ENCODE measurements at regions not wholly inside any gene's neighbourhood (a gene's known extent, or its start where the extent isn't known, plus 50 kb on each side); places are given as distances from the start of the nearest gene placed in this dataset.

GRCh38 chr15:95405447-95405846 lies 925.1 kb upstream of the NR2F2 start:
- no peaks in the 10 kb centered on the region for H3K27me3 ChIP-seq (ENCODE audit: control insufficient read depth, insufficient read depth, low read length)
- no peak overlapping the region for H3K9ac ChIP-seq (ENCODE audit: low read depth, low read length)
- peak overlapping the region; percentile 18 for H3K4me2 ChIP-seq (ENCODE audit: low read length)
- H3K9me3 ChIP-seq (replicated peaks; ENCODE audit: low read length), result no peaks in the 10 kb centered on the region
- H3K36me3 ChIP-seq (ENCODE audit: insufficient read depth, low read length), result no peaks in the 10 kb centered on the region
- H3K4me3 ChIP-seq (ENCODE audit: low read length), result no peak overlapping the region
- peaks cover 11% of the 10 kb centered on the region for H3K4me1 ChIP-seq (ENCODE audit: control insufficient read depth, insufficient read depth, low read length)

DNA sequence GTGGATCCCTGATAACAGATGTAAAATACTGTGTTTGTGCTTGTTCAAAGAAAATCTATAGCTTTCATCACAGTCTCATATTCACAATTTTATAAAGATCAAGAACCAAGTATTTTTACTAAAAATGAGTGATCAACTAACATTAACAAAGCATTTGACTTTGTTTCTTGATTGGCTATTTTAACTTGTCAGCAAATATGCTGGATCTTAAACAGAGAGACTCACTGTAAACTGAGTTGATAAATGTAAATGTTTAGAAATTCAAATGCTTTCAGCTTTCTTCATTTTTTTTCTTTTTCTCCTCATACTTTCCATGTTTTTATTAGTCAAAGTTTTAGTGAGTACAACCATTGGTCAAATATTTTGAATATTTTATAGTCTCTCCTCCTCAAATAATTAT lies 923.0 kb upstream of the NR2F2 start:
- Histone ChIP-seq H3K9ac (ENCODE audit: low read depth, low read length) (no peak overlapping the region), H3K9me3 (replicated peaks; ENCODE audit: low read length) (no peaks in the 10 kb centered on the region), H3K36me3 (ENCODE audit: insufficient read depth, low read length) (no peaks in the 10 kb centered on the region), H3K4me2 (ENCODE audit: low read length) (no peak overlapping the region), H3K4me3 (ENCODE audit: low read length) (no peak overlapping the region), H3K4me1 (ENCODE audit: control insufficient read depth, insufficient read depth, low read length) (peaks cover 11% of the 10 kb centered on the region), H3K27me3 (ENCODE audit: control insufficient read depth, insufficient read depth, low read length) (no peaks in the 10 kb centered on the region)

DNA sequence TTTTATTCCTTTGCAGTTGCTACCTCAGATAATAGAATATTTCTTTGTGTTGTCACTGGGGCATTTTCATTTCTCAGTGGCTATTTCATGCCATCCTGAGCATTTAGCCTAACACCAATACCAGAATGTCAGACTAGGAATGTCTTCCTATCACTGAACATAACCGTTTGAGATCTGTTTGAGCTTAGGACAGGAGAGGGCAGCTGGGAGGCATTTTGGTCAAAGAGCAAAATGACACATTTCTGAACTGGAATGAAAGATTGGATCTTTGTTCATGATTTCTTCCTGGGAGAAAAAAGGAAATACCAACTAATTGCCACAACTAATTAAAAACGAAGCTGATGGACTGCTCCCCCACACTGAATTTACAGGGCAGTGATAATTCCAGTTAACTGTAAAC lies 921.3 kb upstream of the NR2F2 start:
- no peaks in the 10 kb centered on the region for H3K9me3 ChIP-seq (replicated peaks; ENCODE audit: low read length)
- no peaks in the 10 kb centered on the region for H3K27me3 ChIP-seq (ENCODE audit: control insufficient read depth, insufficient read depth, low read length)
- H3K4me3 ChIP-seq (ENCODE audit: low read length), result no peak overlapping the region
- H3K4me2 ChIP-seq (ENCODE audit: low read length), result no peak overlapping the region
- H3K4me1 ChIP-seq (ENCODE audit: control insufficient read depth, insufficient read depth, low read length), result peaks cover 11% of the 10 kb centered on the region
- H3K9ac ChIP-seq (ENCODE audit: low read depth, low read length), result no peak overlapping the region
- no peaks in the 10 kb centered on the region for H3K36me3 ChIP-seq (ENCODE audit: insufficient read depth, low read length)

DNA sequence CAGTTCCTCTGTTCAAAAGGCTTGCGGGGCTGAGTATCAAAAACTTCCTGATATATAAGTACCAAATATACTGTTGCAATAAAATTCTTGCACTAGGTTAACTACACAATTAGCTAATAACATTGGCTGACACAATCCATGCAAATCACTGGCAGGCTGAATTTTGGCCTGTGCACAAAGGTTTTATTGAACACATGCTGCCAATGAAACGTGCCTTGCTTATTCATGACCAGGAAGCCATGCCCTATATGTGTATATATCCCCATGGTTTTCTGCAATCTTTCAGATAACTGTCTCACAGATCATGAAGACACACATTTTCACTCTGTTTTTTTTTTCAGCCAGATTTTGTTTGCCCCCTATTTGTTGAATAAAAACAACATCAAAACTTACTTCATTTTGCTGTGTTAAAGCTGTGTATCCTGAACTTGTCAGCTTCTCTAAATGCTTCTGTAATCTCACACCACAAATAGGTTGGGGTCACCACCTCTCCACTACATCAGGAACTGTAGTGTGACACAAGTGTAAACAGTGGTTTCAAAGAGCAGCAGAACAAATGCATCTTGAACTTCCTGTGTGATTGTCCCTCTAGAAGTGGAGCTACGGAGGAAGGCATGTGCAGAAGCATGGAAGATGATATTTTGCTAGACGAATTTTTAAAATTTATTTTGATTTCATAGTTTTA lies 920.7 kb upstream of the NR2F2 start:
- no peaks in the 10 kb centered on the region for H3K9me3 ChIP-seq (replicated peaks; ENCODE audit: low read length)
- H3K36me3 ChIP-seq (ENCODE audit: insufficient read depth, low read length), result no peaks in the 10 kb centered on the region
- no peak overlapping the region for H3K4me2 ChIP-seq (ENCODE audit: low read length)
- no peak overlapping the region for H3K9ac ChIP-seq (ENCODE audit: low read depth, low read length)
- no peaks in the 10 kb centered on the region for H3K27me3 ChIP-seq (ENCODE audit: control insufficient read depth, insufficient read depth, low read length)
- no peak overlapping the region for H3K4me3 ChIP-seq (ENCODE audit: low read length)
- H3K4me1 ChIP-seq (ENCODE audit: control insufficient read depth, insufficient read depth, low read length), result peaks cover 11% of the 10 kb centered on the region

DNA sequence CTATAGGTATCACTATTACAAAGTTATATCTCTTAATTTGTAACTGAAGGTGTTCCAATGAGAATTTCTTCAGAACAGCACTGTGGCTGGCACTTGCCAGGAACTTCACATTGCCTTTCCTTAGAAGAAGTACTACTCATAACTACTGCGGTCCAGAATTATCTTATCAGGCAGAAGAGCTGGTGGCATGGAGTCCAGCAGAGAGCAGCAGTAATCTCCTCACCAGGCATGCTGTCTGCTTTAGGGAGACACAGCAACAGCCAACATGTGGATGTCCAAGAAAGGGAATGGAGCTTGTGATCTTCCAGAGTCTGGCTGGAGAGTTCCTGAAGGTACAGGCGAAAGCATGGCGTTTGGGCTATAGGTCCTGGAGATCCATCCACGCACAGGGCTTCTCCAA lies 919.7 kb upstream of the NR2F2 start:
- H3K9ac ChIP-seq (ENCODE audit: low read depth, low read length), result no peak overlapping the region
- no peaks in the 10 kb centered on the region for H3K9me3 ChIP-seq (replicated peaks; ENCODE audit: low read length)
- no peak overlapping the region for H3K4me3 ChIP-seq (ENCODE audit: low read length)
- H3K4me1 ChIP-seq (ENCODE audit: control insufficient read depth, insufficient read depth, low read length), result peaks cover 2% of the 10 kb centered on the region
- no peaks in the 10 kb centered on the region for H3K27me3 ChIP-seq (ENCODE audit: control insufficient read depth, insufficient read depth, low read length)
- H3K4me2 ChIP-seq (ENCODE audit: low read length), result no peak overlapping the region
- H3K36me3 ChIP-seq (ENCODE audit: insufficient read depth, low read length), result no peaks in the 10 kb centered on the region

- Histone ChIP-seq H3K4me2 (ENCODE audit: low read length) (no peak overlapping the region), H3K4me3 (ENCODE audit: low read length) (no peak overlapping the region), H3K9me3 (replicated peaks; ENCODE audit: low read length) (no peaks in the 10 kb centered on the region), H3K36me3 (ENCODE audit: insufficient read depth, low read length) (no peaks in the 10 kb centered on the region), H3K4me1 (ENCODE audit: control insufficient read depth, insufficient read depth, low read length) (no peaks in the 10 kb centered on the region), H3K27me3 (ENCODE audit: control insufficient read depth, insufficient read depth, low read length) (no peaks in the 10 kb centered on the region), H3K9ac (ENCODE audit: low read depth, low read length) (no peak overlapping the region)
Measured at GRCh38 chr15:95416576-95416975, 913.9 kb upstream of the NR2F2 start.

GRCh38 chr15:95417761-95418160 lies 912.7 kb upstream of the NR2F2 start:
- H3K9ac ChIP-seq (ENCODE audit: low read depth, low read length), result no peak overlapping the region
- H3K36me3 ChIP-seq (ENCODE audit: insufficient read depth, low read length), result no peaks in the 10 kb centered on the region
- H3K4me1 ChIP-seq (ENCODE audit: control insufficient read depth, insufficient read depth, low read length), result no peaks in the 10 kb centered on the region
- no peak overlapping the region for H3K4me3 ChIP-seq (ENCODE audit: low read length)
- no peaks in the 10 kb centered on the region for H3K27me3 ChIP-seq (ENCODE audit: control insufficient read depth, insufficient read depth, low read length)
- H3K4me2 ChIP-seq (ENCODE audit: low read length), result no peak overlapping the region
- H3K9me3 ChIP-seq (replicated peaks; ENCODE audit: low read length), result no peaks in the 10 kb centered on the region

DNA sequence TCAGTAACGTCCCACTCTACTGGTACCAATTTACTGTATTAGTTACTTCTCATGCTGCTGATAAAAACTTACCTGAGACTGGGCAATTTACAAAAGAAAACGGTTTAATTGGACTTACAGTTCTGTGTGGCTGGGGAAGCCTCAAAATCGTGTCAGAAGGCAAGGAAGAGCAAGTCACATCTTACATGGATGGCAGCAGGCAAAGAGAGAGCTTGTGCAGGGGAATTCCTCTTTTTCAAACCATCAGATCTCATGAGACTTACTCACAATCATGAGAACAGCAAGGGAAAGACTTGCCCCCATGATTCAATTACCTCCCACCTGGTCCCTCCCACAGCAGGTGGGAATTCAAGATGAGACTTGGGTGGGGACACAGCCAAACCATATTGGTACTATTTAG lies 908.2 kb upstream of the NR2F2 start:
- Histone ChIP-seq H3K27me3 (ENCODE audit: control insufficient read depth, insufficient read depth, low read length) (no peaks in the 10 kb centered on the region), H3K36me3 (ENCODE audit: insufficient read depth, low read length) (no peaks in the 10 kb centered on the region), H3K4me1 (ENCODE audit: control insufficient read depth, insufficient read depth, low read length) (no peaks in the 10 kb centered on the region), H3K4me3 (ENCODE audit: low read length) (no peak overlapping the region), H3K4me2 (ENCODE audit: low read length) (no peak overlapping the region), H3K9ac (ENCODE audit: low read depth, low read length) (no peak overlapping the region), H3K9me3 (replicated peaks; ENCODE audit: low read length) (no peaks in the 10 kb centered on the region)

DNA sequence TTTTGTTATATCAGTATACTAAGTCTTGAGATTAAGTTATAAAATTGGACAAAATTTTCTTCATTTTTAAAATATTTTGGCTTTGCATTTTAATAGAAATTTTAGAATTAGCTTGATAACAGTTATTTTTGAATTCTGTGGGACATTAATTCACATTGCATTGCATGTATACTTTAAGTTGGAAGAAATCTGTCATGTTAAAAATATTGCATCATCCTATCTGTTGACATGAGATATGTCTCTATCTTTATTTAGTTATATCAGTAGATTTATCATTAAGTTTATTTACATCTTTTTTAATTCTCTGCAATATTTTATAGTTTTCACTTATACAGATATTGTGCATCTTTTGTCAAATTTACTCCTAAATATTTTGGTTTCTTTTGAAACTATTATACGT lies 904.6 kb upstream of the NR2F2 start:
- H3K9ac ChIP-seq (ENCODE audit: low read depth, low read length), result no peak overlapping the region
- H3K4me1 ChIP-seq (ENCODE audit: control insufficient read depth, insufficient read depth, low read length), result no peaks in the 10 kb centered on the region
- no peak overlapping the region for H3K4me2 ChIP-seq (ENCODE audit: low read length)
- H3K36me3 ChIP-seq (ENCODE audit: insufficient read depth, low read length), result no peaks in the 10 kb centered on the region
- no peaks in the 10 kb centered on the region for H3K27me3 ChIP-seq (ENCODE audit: control insufficient read depth, insufficient read depth, low read length)
- no peak overlapping the region for H3K4me3 ChIP-seq (ENCODE audit: low read length)
- H3K9me3 ChIP-seq (replicated peaks; ENCODE audit: low read length), result no peaks in the 10 kb centered on the region

- H3K27me3 ChIP-seq (ENCODE audit: control insufficient read depth, insufficient read depth, low read length), result no peaks in the 10 kb centered on the region
- H3K4me1 ChIP-seq (ENCODE audit: control insufficient read depth, insufficient read depth, low read length), result no peaks in the 10 kb centered on the region
- no peak overlapping the region for H3K4me2 ChIP-seq (ENCODE audit: low read length)
- H3K9ac ChIP-seq (ENCODE audit: low read depth, low read length), result no peak overlapping the region
- no peak overlapping the region for H3K4me3 ChIP-seq (ENCODE audit: low read length)
- no peaks in the 10 kb centered on the region for H3K36me3 ChIP-seq (ENCODE audit: insufficient read depth, low read length)
- no peaks in the 10 kb centered on the region for H3K9me3 ChIP-seq (replicated peaks; ENCODE audit: low read length)
Measured at GRCh38 chr15:95429345-95429744, 901.2 kb upstream of the NR2F2 start.

- no peaks in the 10 kb centered on the region for H3K36me3 ChIP-seq (ENCODE audit: insufficient read depth, low read length)
- no peaks in the 10 kb centered on the region for H3K27me3 ChIP-seq (ENCODE audit: control insufficient read depth, insufficient read depth, low read length)
- H3K9me3 ChIP-seq (replicated peaks; ENCODE audit: low read length), result no peaks in the 10 kb centered on the region
Measured at GRCh38 chr15:95431518-95431917, 899.0 kb upstream of the NR2F2 start.

DNA sequence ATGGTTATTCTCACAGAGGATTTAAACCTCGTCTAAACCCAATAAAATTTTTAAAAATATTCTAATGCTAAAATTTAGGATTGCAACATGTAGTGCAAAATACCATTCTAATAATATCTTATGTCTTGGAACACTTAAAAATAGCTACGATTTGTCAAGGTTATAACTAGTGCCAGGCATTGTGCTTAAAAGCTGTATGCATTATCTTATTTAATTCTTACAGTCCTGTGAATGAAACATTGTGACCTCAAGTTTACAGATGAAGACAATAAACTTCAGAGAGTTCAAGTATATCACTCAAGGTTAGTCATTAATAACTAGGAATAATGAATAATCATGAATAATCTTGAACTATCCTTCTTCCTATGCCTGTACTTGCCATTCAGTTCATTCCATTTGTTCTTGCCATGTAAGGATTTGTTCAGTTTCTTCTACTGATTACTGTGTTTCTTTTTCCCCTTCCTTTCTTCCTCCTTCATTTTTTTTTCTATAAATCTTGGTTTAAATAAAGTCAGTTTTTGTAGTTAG lies 897.6 kb upstream of the NR2F2 start:
- no peak overlapping the region for H3K9ac ChIP-seq (ENCODE audit: low read depth, low read length)
- H3K4me2 ChIP-seq (ENCODE audit: low read length), result no peak overlapping the region
- H3K9me3 ChIP-seq (replicated peaks; ENCODE audit: low read length), result no peaks in the 10 kb centered on the region
- H3K4me1 ChIP-seq (ENCODE audit: control insufficient read depth, insufficient read depth, low read length), result no peaks in the 10 kb centered on the region
- no peaks in the 10 kb centered on the region for H3K36me3 ChIP-seq (ENCODE audit: insufficient read depth, low read length)
- no peaks in the 10 kb centered on the region for H3K27me3 ChIP-seq (ENCODE audit: control insufficient read depth, insufficient read depth, low read length)
- no peak overlapping the region for H3K4me3 ChIP-seq (ENCODE audit: low read length)

More at GRCh38 chr15:95431518-95431917, 899.0 kb upstream of the NR2F2 start:
- no peak overlapping the region for H3K9ac ChIP-seq (ENCODE audit: low read depth, low read length)
- no peak overlapping the region for H3K4me3 ChIP-seq (ENCODE audit: low read length)
- H3K4me1 ChIP-seq (ENCODE audit: control insufficient read depth, insufficient read depth, low read length), result no peaks in the 10 kb centered on the region
- H3K4me2 ChIP-seq (ENCODE audit: low read length), result no peak overlapping the region
